Activated T-cell treated with anti-CD3 and anti-CD28 coated beads, Interleukin-2, amount 50 U/mL, for 72 hours (primary cell): ENCODE measurements at regions not wholly inside any gene's neighbourhood (a gene's known extent, or its start where the extent isn't known, plus 50 kb on each side); places are given as distances from the start of the nearest gene placed in this dataset.
"Not testable (repeated sequence)": the region's sequence is repeated elsewhere in the genome, so short reads cannot be mapped to it uniquely, and the experiment has no call there.

Experiments used
- ATAC-seq, 2 donors: fragments of 150-1000 bp; cut with Tn5 transposase; replicated peaks in 1 of 2; 2 replicates each; pipeline ENCODE4 v1.10.0; 2021; ENCODE audit warnings: moderate library complexity in 2 of 2, mild to moderate bottlenecking in 1 of 2
- DNase-seq, 2 donors: peaks; one replicate each; pipeline ENCODE4 v3.0.0; 2021 to 2022; ENCODE audit warnings: mixed read lengths in 1 of 2
- H3K27ac Mint-ChIP-seq: one replicate; pipeline ENCODE4 v1.8.0; 2022; ENCODE audit warnings: mild to moderate bottlenecking, moderate library complexity, mixed read lengths
- H3K27me3 Mint-ChIP-seq: one replicate; pipeline ENCODE4 v1.8.0; 2022; ENCODE audit warnings: low read depth, mixed read lengths
- H3K36me3 Mint-ChIP-seq, 2 donors: one replicate each; pipeline ENCODE4 v1.8.0; 2022; ENCODE audit warnings: mixed read lengths in 2 of 2, mild to moderate bottlenecking in 1 of 2; ENCODE audit not compliant: insufficient read depth in 2 of 2
- H3K4me1 Mint-ChIP-seq: one replicate; pipeline ENCODE4 v1.8.0; 2022; ENCODE audit warnings: low read depth, mixed read lengths
- H3K4me3 Mint-ChIP-seq, 2 donors: one replicate each; pipeline ENCODE4 v1.8.0; 2022; ENCODE audit warnings: mild to moderate bottlenecking in 2 of 2, mixed read lengths in 2 of 2, moderate library complexity in 2 of 2
- H3K9me3 Mint-ChIP-seq, 2 donors: one replicate each; pipeline ENCODE4 v1.8.0; 2022; ENCODE audit warnings: mixed read lengths in 2 of 2

GRCh38 chr5:102554082-102554481 is 55.3 kb upstream of the SLCO6A1 start:
- no peak for DNase-seq
- Mint-ChIP-seq H3K27ac (no peak overlapping the region), H3K4me3 (no peak overlapping the region), H3K4me1 (no peaks in the 10 kb centered on the region), H3K36me3 (no peaks in the 10 kb centered on the region), H3K27me3 (peaks cover 9% of the 10 kb centered on the region), H3K9me3 (peaks cover 2 to 3% of the 10 kb centered on the region in 2 donors)
- no peak for ATAC-seq

DNA sequence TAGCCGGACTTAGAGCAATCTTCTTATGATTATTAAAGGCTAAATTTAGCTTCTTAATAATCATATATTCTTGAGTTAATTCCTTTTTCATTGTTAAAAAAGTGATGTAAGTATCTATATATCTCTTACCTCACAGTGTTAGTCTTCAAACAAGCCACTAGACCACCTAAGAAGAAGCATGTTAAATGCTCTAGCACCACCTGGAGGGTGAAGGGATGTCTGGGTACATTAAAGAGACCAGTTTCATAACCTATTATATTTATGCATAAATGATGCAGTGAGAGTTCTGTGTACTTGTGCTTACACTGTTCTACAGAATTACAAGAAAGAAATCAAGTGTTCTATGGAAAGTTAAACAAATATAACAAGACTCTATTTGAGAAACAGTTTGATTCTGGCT is 55.9 kb upstream of the SLCO6A1 start:
- peaks cover 0 to 3% of the 10 kb centered on the region in 2 donors for H3K9me3 Mint-ChIP-seq
- peaks cover 5% of the 10 kb centered on the region for H3K27me3 Mint-ChIP-seq
- ATAC-seq (no peak), DNase-seq (no peak)
- H3K27ac Mint-ChIP-seq: no peak overlapping the region
- no peak overlapping the region for H3K4me3 Mint-ChIP-seq
- no peaks in the 10 kb centered on the region for H3K4me1 Mint-ChIP-seq
- no peaks in the 10 kb centered on the region for H3K36me3 Mint-ChIP-seq

DNA sequence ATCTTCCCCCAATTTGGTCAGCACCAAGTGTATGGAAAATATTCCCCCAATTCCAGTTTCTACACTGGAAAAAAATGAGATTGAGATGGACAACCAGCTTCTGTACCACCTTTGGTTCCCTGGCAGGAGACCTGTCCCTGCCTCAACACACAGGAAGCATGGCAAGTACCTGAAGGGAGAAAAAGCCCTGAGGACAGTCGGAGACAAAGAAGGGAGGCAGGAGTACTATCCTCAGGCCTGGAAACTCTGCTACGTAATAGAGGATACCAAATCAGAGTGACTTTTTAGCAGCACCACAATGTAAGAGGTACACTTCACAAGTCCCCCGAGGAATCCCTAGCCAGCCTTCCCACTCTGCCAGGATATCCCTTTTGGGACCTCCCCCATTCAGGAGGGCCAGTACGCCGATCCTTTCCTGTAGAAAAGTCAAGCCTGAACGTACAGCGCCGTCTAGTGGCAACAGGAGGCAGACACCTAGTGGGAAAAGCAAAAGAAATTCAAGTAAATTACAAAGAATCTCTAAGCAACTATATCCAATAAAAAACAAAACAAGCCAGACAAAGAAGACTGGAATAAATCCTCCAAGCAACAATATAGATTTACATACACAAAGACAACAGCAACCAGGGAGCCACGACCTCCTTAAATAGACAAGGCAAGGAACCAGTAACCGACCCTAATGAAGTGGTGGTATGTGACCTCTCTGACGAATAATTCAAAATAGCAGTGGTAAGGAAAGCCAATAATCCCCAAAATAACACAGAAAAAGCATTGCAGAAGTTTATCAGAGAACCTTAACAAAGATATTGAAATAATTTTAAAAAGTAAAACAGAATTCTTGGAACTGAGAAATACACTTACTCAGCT is 63.3 kb upstream of the SLCO6A1 start:
- H3K4me3 Mint-ChIP-seq: no peak overlapping the region
- H3K4me1 Mint-ChIP-seq: no peaks in the 10 kb centered on the region
- peak; percentile 4 for DNase-seq
- no peak for ATAC-seq
- H3K9me3 Mint-ChIP-seq: peaks cover 0 to 8% of the 10 kb centered on the region in 2 donors
- no peak overlapping the region for H3K27ac Mint-ChIP-seq
- no peaks in the 10 kb centered on the region for H3K27me3 Mint-ChIP-seq
- no peaks in the 10 kb centered on the region for H3K36me3 Mint-ChIP-seq

- Mint-ChIP-seq H3K4me3 (no peak overlapping the region), H3K27me3 (peaks cover 8% of the 10 kb centered on the region), H3K4me1 (no peaks in the 10 kb centered on the region), H3K27ac (no peak overlapping the region), H3K9me3 (peaks cover 0 to 2% of the 10 kb centered on the region in 2 donors), H3K36me3 (no peaks in the 10 kb centered on the region)
- DNase-seq (no peak), ATAC-seq (no peak)
These were observed 71.9 kb upstream of the SLCO6A1 start for GRCh38 chr5:102570747-102571146.

GRCh38 chr5:102578362-102578761 is 79.6 kb upstream of the SLCO6A1 start:
- H3K4me3 Mint-ChIP-seq: no peak overlapping the region
- H3K9me3 Mint-ChIP-seq: no peaks in the 10 kb centered on the region
- no peaks in the 10 kb centered on the region for H3K4me1 Mint-ChIP-seq
- H3K27ac Mint-ChIP-seq: no peak overlapping the region
- no peaks in the 10 kb centered on the region for H3K36me3 Mint-ChIP-seq
- no peak for ATAC-seq
- DNase-seq: no peak
- no peaks in the 10 kb centered on the region for H3K27me3 Mint-ChIP-seq

GRCh38 chr5:102579379-102579778 is 80.6 kb upstream of the SLCO6A1 start:
- Mint-ChIP-seq H3K27ac (no peak overlapping the region), H3K4me1 (no peaks in the 10 kb centered on the region), H3K36me3 (no peaks in the 10 kb centered on the region), H3K27me3 (no peaks in the 10 kb centered on the region), H3K9me3 (no peaks in the 10 kb centered on the region), H3K4me3 (no peak overlapping the region)
- ATAC-seq (no peak), DNase-seq (no peak)

DNA sequence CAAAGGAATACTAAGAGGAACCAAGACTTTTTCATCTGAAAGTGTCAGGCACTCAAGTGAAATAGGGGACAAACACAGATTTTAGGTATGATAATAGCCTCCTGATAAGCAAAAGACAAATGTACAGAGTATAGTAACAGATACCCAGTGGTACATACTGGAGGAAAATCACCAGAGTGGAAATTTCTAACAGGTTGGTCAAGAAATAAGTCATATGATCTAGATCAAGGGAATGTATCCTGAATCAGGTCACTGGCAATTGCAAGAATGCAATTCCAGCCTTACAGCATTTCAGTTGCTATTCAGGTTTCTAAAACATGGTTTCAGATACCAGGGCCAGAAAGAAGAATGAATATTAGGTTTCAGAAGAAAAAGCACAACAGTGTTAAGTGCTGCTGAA is 82.2 kb upstream of the SLCO6A1 start:
- no peaks in the 10 kb centered on the region for H3K36me3 Mint-ChIP-seq
- H3K27ac Mint-ChIP-seq: no peak overlapping the region
- no peaks in the 10 kb centered on the region for H3K4me1 Mint-ChIP-seq
- DNase-seq (no peak), ATAC-seq (no peak)
- H3K9me3 Mint-ChIP-seq: no peaks in the 10 kb centered on the region
- no peak overlapping the region for H3K4me3 Mint-ChIP-seq
- H3K27me3 Mint-ChIP-seq: no peaks in the 10 kb centered on the region

- H3K9me3 Mint-ChIP-seq: no peaks in the 10 kb centered on the region
- no peak for ATAC-seq
- H3K4me1 Mint-ChIP-seq: no peaks in the 10 kb centered on the region
- no peak overlapping the region for H3K4me3 Mint-ChIP-seq
- no peak overlapping the region for H3K27ac Mint-ChIP-seq
- no peaks in the 10 kb centered on the region for H3K27me3 Mint-ChIP-seq
- no peak for DNase-seq
- no peaks in the 10 kb centered on the region for H3K36me3 Mint-ChIP-seq
These were observed 83.9 kb upstream of the SLCO6A1 start for GRCh38 chr5:102582696-102583095.

DNA sequence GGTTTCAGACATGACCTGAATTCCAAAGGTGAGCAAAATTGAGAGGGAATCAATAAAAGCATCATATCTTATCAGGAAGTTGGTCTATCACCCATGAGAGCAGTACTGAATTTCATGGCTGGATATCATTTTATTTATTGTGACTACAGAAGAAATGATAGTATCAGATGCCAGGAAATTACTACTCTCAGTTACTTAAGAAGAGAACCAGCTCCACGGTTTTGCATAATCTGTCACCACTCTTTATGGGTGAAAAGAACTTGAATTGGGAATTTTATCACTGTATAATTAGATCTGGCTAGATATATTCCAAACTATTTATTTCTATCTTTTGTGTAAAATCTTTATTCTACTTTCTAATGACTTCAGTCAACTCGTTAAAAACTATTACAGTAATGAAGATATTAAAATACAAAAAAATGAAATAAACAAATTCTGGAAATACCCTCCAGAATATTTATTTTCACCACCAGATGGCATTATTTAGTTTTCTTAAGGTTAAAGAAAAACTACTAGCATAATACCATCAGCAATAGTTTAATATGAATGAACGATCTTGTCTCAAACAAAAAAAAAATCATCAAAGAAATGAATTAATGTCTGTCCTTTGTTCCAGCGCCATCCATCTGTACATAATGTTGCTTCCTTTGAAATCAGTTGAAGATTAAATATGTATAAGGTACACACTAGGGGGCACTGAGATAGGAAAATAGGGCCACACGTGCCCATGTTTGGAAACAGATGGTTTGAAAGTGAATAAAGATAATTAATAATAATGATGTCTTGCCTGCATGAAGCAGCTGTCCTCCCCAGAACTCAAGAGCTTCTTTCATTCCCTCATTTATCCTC is 84.7 kb upstream of the SLCO6A1 start:
- DNase-seq (no peak), ATAC-seq (no peak)
- Mint-ChIP-seq H3K36me3 (no peaks in the 10 kb centered on the region), H3K4me1 (no peaks in the 10 kb centered on the region), H3K27me3 (no peaks in the 10 kb centered on the region), H3K4me3 (no peak overlapping the region), H3K27ac (no peak overlapping the region), H3K9me3 (no peaks in the 10 kb centered on the region)

GRCh38 chr5:102589661-102590060 is 90.9 kb upstream of the SLCO6A1 start:
- H3K4me3 Mint-ChIP-seq: no peak overlapping the region
- H3K27me3 Mint-ChIP-seq: peaks cover 6% of the 10 kb centered on the region
- H3K4me1 Mint-ChIP-seq: peaks cover 13% of the 10 kb centered on the region
- ATAC-seq (no peak), DNase-seq (no peak)
- H3K9me3 Mint-ChIP-seq: peaks cover 0 to 3% of the 10 kb centered on the region in 2 donors
- H3K36me3 Mint-ChIP-seq: peaks cover 2 to 4% of the 10 kb centered on the region in 2 donors
- no peak overlapping the region for H3K27ac Mint-ChIP-seq

DNA sequence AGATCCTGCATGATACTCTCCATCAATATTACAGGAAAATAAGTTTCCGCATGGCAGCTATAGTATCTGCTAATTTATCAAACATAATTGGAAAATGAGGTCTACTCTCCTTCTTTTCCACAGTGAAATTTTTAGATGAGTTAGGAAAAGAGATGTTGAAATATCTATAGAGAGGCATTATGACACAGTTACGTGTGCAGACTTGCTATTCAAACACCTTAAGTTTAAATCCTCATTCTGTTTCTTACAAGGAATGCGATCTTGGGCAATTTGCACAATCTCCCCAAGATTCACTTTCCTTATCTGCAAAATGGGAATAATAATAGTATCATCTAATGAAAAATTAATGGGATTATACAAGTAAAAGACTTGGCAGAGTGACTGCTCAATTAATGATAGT is 91.7 kb upstream of the SLCO6A1 start:
- peaks cover 6% of the 10 kb centered on the region for H3K27me3 Mint-ChIP-seq
- no peak overlapping the region for H3K27ac Mint-ChIP-seq
- H3K4me1 Mint-ChIP-seq: peaks cover 15% of the 10 kb centered on the region
- H3K9me3 Mint-ChIP-seq: peaks cover 0 to 3% of the 10 kb centered on the region in 2 donors
- no peak for ATAC-seq
- no peak overlapping the region for H3K4me3 Mint-ChIP-seq
- DNase-seq: no peak
- H3K36me3 Mint-ChIP-seq: peaks cover 2 to 4% of the 10 kb centered on the region in 2 donors

DNA sequence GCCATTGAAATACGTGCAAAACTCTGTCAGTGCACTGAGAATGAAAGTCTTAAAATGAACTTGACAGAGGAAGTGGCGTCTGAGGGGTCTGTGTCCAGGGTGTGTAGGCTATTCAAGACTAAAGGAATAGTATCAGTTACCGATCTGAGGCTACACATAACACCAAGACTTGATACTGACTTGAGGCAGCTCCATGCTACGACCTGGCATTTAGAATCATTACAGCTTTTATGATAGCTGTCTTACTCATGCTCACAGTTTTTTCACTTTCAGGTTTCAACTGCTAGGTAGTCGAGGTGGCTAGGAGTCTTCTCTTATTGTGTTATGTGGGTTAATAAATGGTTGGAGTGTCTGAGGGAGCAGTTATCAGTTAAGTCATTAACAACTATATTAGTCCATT is 92.8 kb upstream of the SLCO6A1 start:
- peaks cover 0 to 3% of the 10 kb centered on the region in 2 donors for H3K9me3 Mint-ChIP-seq
- H3K36me3 Mint-ChIP-seq: peaks cover 2 to 4% of the 10 kb centered on the region in 2 donors
- ATAC-seq (peak; percentile 95 to 96), DNase-seq (peak; percentile 5 to 13)
- H3K4me3 Mint-ChIP-seq: no peak overlapping the region
- peaks cover 6% of the 10 kb centered on the region for H3K27me3 Mint-ChIP-seq
- H3K27ac Mint-ChIP-seq: no peak overlapping the region
- peaks cover 27% of the 10 kb centered on the region for H3K4me1 Mint-ChIP-seq

- H3K4me3 Mint-ChIP-seq, DNase-seq, H3K27ac Mint-ChIP-seq, H3K36me3 Mint-ChIP-seq, H3K27me3 Mint-ChIP-seq, H3K9me3 Mint-ChIP-seq, ATAC-seq: not testable (repeated sequence)
- H3K4me1 Mint-ChIP-seq: peaks cover 27% of the 10 kb centered on the region
These were observed 93.8 kb upstream of the SLCO6A1 start for GRCh38 chr5:102592586-102592985.
